Panc1 (cell line): ENCODE measurements at regions not wholly inside any gene's neighbourhood (a gene's known extent, or its start where the extent isn't known, plus 50 kb on each side); places are given as distances from the start of the nearest gene placed in this dataset.

Source experiments
- ATAC-seq: fragments of 200-7000 bp; cut with Tn5 transposase; 2 replicates; pipeline ENCODE4 v1.9.1; 2020; ENCODE audit warnings: mild to moderate bottlenecking, moderate library complexity
- BruUV-seq: library from RNA; stranded (reverse); fragments of 400-500 nt; replicated peaks from 2 replicates; lab custom pipeline; 2021; lab: Mats Ljungman, UMichigan
- CTCF ChIA-PET: fragments of 300-600 bp; sonication (Branson Sonifier 250); formaldehyde crosslinking; loops from one replicate; lab custom pipeline; 2022; ENCODE audit warnings: antibody characterized with exemption; lab: Charles Lee
- POLR2A ChIA-PET: fragments of 300-600 bp; sonication (Branson Sonifier 250); formaldehyde crosslinking; loops from one replicate; lab custom pipeline; 2022; ENCODE audit warnings: antibody characterized with exemption; lab: Charles Lee
- DNase-seq: peaks from one replicate; pipeline ENCODE4 v3.0.0-alpha.2; 2010; ENCODE audit warnings: low read depth, low spot score
- H3K27ac ChIP-seq: 2 replicates; pipeline ENCODE4 v1.5.1; 2011; ENCODE audit warnings: mild to moderate bottlenecking, low read length, inconsistent platforms
- H3K27me3 ChIP-seq: fragments of 200-500 bp; sonication (Bioruptor generic); 2 replicates; pipeline ENCODE4 v1.6.0; 2014; ENCODE audit warnings: low read length, inconsistent platforms; ENCODE audit not compliant: control insufficient read depth, insufficient read depth
- H3K36me3 ChIP-seq: fragments of 200-500 bp; sonication (Bioruptor generic); 2 replicates; pipeline ENCODE4 v1.5.1; 2014; ENCODE audit warnings: inconsistent platforms, mild to moderate bottlenecking, low read length, moderate library complexity; ENCODE audit not compliant: control insufficient read depth, insufficient read depth
- H3K4me1 ChIP-seq: 2 replicates; pipeline ENCODE4 v1.5.1; 2011; ENCODE audit warnings: inconsistent platforms, mild to moderate bottlenecking, low read length, moderate library complexity; ENCODE audit not compliant: control insufficient read depth, insufficient read depth
- H3K4me3 ChIP-seq, 2 experiments: 2 replicates each; pipeline ENCODE4 v1.5.1; 2011 to 2012; ENCODE audit warnings: low read depth in 2 of 2, low read length in 2 of 2, mild to moderate bottlenecking in 2 of 2, inconsistent platforms in 1 of 2, moderate library complexity in 1 of 2
- H3K9me3 ChIP-seq: fragments of 200-500 bp; sonication (Bioruptor generic); 2 replicates; pipeline ENCODE4 v1.5.1; 2014; ENCODE audit warnings: low read depth, mild to moderate bottlenecking, inconsistent platforms, low read length, moderate library complexity; ENCODE audit not compliant: control insufficient read depth, insufficient read depth
- CTCF ChIP-seq: fragments of 450-650 bp; IDR thresholded peaks from 2 replicates; pipeline ENCODE4 v1.5.1; 2017; ENCODE audit warnings: mild to moderate bottlenecking
- POLR2AphosphoS5 ChIP-seq: IDR thresholded peaks from 2 replicates; pipeline ENCODE4 v1.6.1; 2012; ENCODE audit warnings: mild to moderate bottlenecking, low read depth, low read length, moderate library complexity
- REST ChIP-seq, 2 experiments: IDR thresholded peaks; 2 replicates each; pipeline ENCODE4 v1.6.1; 2011 to 2012; ENCODE audit warnings: low read depth in 2 of 2, control low read depth in 1 of 2, low read length in 1 of 2, mild to moderate bottlenecking in 1 of 2, moderate library complexity in 1 of 2; ENCODE audit not compliant: insufficient read depth in 1 of 2
- SIN3A ChIP-seq: IDR thresholded peaks from 2 replicates; pipeline ENCODE4 v1.6.1; 2012; ENCODE audit warnings: low read depth, mild to moderate bottlenecking, low read length, moderate library complexity, borderline replicate concordance; ENCODE audit not compliant: insufficient read depth
- TCF7L2 ChIP-seq: IDR thresholded peaks from 2 replicates; pipeline ENCODE4 v1.6.1; 2011; ENCODE audit warnings: mild to moderate bottlenecking, low read depth, low read length, inconsistent platforms
- in situ Hi-C: cut with HindIII; loops from 2 replicates; pipeline ENCODE4 v1.10.0; 2016; ENCODE audit warnings: low sequenced_read_pairs, low pct_unique_long_range_greater_than_20kb
- intact Hi-C: fragments of 100-400 bp; cut with micrococcal nuclease; formaldehyde crosslinking; loops from one replicate; pipeline ENCODE4 v1.10.0; 2022; ENCODE audit not compliant: unreplicated experiment

- no peak overlapping the region for H3K27ac ChIP-seq
- no peaks in the 10 kb centered on the region for H3K36me3 ChIP-seq
- intact Hi-C loops: no loop called here
- no peak for TF ChIP-seq SIN3A
- TF ChIP-seq REST (IDR thresholded peaks at IDR 0.05; ENCODE audit: insufficient read depth in 1 of 2, low read depth in 2 of 2, low read length in 1 of 2): no peak
- TF ChIP-seq TCF7L2: no peak
- TF ChIP-seq POLR2AphosphoS5: no peak
- TF ChIP-seq CTCF: no peak
- peak overlapping the region in 1 of 2 experiments; percentile 15; a peak in 2 of 4 replicates for H3K4me3 ChIP-seq
- no peaks in the 10 kb centered on the region for H3K4me1 ChIP-seq
- no peaks in the 10 kb centered on the region for H3K9me3 ChIP-seq
- H3K27me3 ChIP-seq: no peaks in the 10 kb centered on the region
- ATAC-seq (no peak), DNase-seq (no peak)
- POLR2A ChIA-PET: no interaction called here
- CTCF ChIA-PET: no interaction called here
- no TSS peak for BruUV-seq
- in situ Hi-C loops: no loop called here
These were observed 180.7 kb upstream of the ANK3 start for GRCh38 chr10:60570272-60570865.

GRCh38 chr10:60569681-60570080 is 180.0 kb upstream of the ANK3 start:
- Histone ChIP-seq H3K9me3 (peaks cover under 1% of the 10 kb centered on the region; the same call in 1 of the 2 replicates), H3K36me3 (no peaks in the 10 kb centered on the region), H3K4me3 (no peak overlapping the region), H3K27me3 (no peaks in the 10 kb centered on the region), H3K4me1 (no peaks in the 10 kb centered on the region), H3K27ac (no peak overlapping the region)
- intact Hi-C loops (no loop called here), in situ Hi-C loops (no loop called here)
- TF ChIP-seq SIN3A (no peak), TCF7L2 (no peak), CTCF (no peak), POLR2AphosphoS5 (no peak), REST (IDR thresholded peaks at IDR 0.05; ENCODE audit: insufficient read depth in 1 of 2, low read depth in 2 of 2, low read length in 1 of 2) (no peak)
- POLR2A ChIA-PET: no interaction called here
- ATAC-seq: no peak
- no TSS peak for BruUV-seq
- CTCF ChIA-PET: no interaction called here
- no peak for DNase-seq
